HEK293T (cell line): ENCODE measurements at regions not wholly inside any gene's neighbourhood (a gene's known extent, or its start where the extent isn't known, plus 50 kb on each side); places are given as distances from the start of the nearest gene placed in this dataset.

ENCODE experiments used
- CTCF ChIA-PET: fragments of 350-600 bp; formaldehyde crosslinking; extraction: SDS; loops from one replicate; lab custom pipeline; 2021; ENCODE audit warnings: antibody characterized with exemption, inconsistent platforms; lab: Yijun Ruan, JAX
- POLR2A ChIA-PET: fragments of 350-600 bp; formaldehyde crosslinking; extraction: SDS; loops from one replicate; lab custom pipeline; 2020; ENCODE audit warnings: antibody characterized with exemption, inconsistent platforms; lab: Yijun Ruan, JAX
- DNase-seq: peaks from one replicate; pipeline ENCODE4 v3.0.0; 2012; ENCODE audit warnings: mixed read lengths; ENCODE audit errors: extremely low spot score
- ARNT ChIP-seq: fragments of 450-650 bp; IDR thresholded peaks from 2 replicates; pipeline ENCODE4 v1.6.1; 2017; ENCODE audit warnings: mild to moderate bottlenecking
- BHLHE40 ChIP-seq: fragments of 450-650 bp; IDR thresholded peaks from 2 replicates; pipeline ENCODE4 v1.6.1; 2016; ENCODE audit warnings: mild to moderate bottlenecking, moderate library complexity, borderline replicate concordance
- CTBP1 ChIP-seq: fragments of 450-650 bp; IDR thresholded peaks from 2 replicates; pipeline ENCODE4 v1.6.1; 2016; ENCODE audit warnings: borderline replicate concordance
- ELF4 ChIP-seq: fragments of 450-650 bp; IDR thresholded peaks from 2 replicates; pipeline ENCODE4 v1.6.1; 2017; ENCODE audit warnings: antibody characterized with exemption
- FOXA1 ChIP-seq: fragments of 450-650 bp; IDR thresholded peaks from 2 replicates; pipeline ENCODE4 v1.6.1; 2016; ENCODE audit warnings: mild to moderate bottlenecking
- FOXK2 ChIP-seq: fragments of 450-650 bp; IDR thresholded peaks from 2 replicates; pipeline ENCODE4 v1.6.1; 2016; ENCODE audit warnings: mild to moderate bottlenecking
- FOXM1 ChIP-seq: fragments of 450-650 bp; IDR thresholded peaks from 2 replicates; pipeline ENCODE4 v1.6.1; 2017; ENCODE audit warnings: mild to moderate bottlenecking, borderline replicate concordance
- HDGF ChIP-seq: fragments of 450-650 bp; IDR thresholded peaks from 2 replicates; pipeline ENCODE4 v1.6.1; 2017; ENCODE audit warnings: antibody characterized with exemption, borderline replicate concordance
- L3MBTL2 ChIP-seq: fragments of 450-650 bp; conservative IDR thresholded peaks from 2 replicates; pipeline ENCODE4 v1.6.1; 2016; ENCODE audit warnings: mild to moderate bottlenecking
- LEF1 ChIP-seq: fragments of 450-650 bp; IDR thresholded peaks from 2 replicates; pipeline ENCODE4 v1.6.1; 2017; ENCODE audit warnings: mild to moderate bottlenecking, borderline replicate concordance
- NFRKB ChIP-seq: fragments of 450-650 bp; IDR thresholded peaks from 2 replicates; pipeline ENCODE4 v1.6.1; 2016; ENCODE audit warnings: mild to moderate bottlenecking, moderate library complexity
- PKNOX1 ChIP-seq: fragments of 450-650 bp; IDR thresholded peaks from 2 replicates; pipeline ENCODE4 v1.6.1; 2016
- SP1 ChIP-seq: fragments of 450-650 bp; IDR thresholded peaks from 2 replicates; pipeline ENCODE4 v1.6.1; 2017
- SUZ12 ChIP-seq: fragments of 450-650 bp; IDR thresholded peaks from 2 replicates; pipeline ENCODE4 v1.6.1; 2016; ENCODE audit warnings: mild to moderate bottlenecking
- TARDBP ChIP-seq: fragments of 450-650 bp; IDR thresholded peaks from 2 replicates; pipeline ENCODE4 v1.6.1; 2016
- ZNF384 ChIP-seq: fragments of 450-650 bp; IDR thresholded peaks from 2 replicates; pipeline ENCODE4 v1.6.1; 2016

- POLR2A ChIA-PET: interaction anchor here (0.6 kb wide), 1 partner anchor 198 kb away, joined by 3 read pairs; no protein-coding TSS in a partner anchor
- CTCF ChIA-PET: no interaction called here
- DNase-seq: no peak
- TF ChIP-seq SP1 (no peak), CTBP1 (no peak), FOXK2 (no peak), ARNT (no peak), L3MBTL2 (no peak), FOXM1 (no peak), SUZ12 (no peak), LEF1 (no peak), PKNOX1 (no peak), ZNF384 (no peak), HDGF (no peak), NFRKB (no peak), TARDBP (no peak)
These were observed 102.0 kb upstream of the EFEMP1 start for GRCh38 chr2:56025469-56026193.

- CTCF ChIA-PET: no interaction called here
- no peak for DNase-seq
- TF ChIP-seq FOXK2 (no peak), SUZ12 (no peak), BHLHE40 (no peak), FOXM1 (no peak), FOXA1 (no peak), CTBP1 (no peak), ARNT (no peak), HDGF (no peak), PKNOX1 (no peak), LEF1 (no peak), TARDBP (no peak)
- POLR2A ChIA-PET: no interaction called here
These were observed 103.2 kb upstream of the EFEMP1 start for GRCh38 chr2:56026828-56027227.

GRCh38 chr2:56030062-56030461 is 106.5 kb upstream of the EFEMP1 start:
- CTCF ChIA-PET: interaction anchor here (0.8 kb wide), 1 partner anchor 28 kb away, joined by 3 read pairs; no protein-coding TSS in a partner anchor
- POLR2A ChIA-PET: no interaction called here
- no peak for TF ChIP-seq FOXM1

GRCh38 chr2:56030901-56031300 is 107.3 kb upstream of the EFEMP1 start:
- no peak for DNase-seq
- TF ChIP-seq ELF4: no peak
- no peak for TF ChIP-seq FOXK2
- TF ChIP-seq SUZ12: no peak
- TF ChIP-seq TARDBP: no peak
- TF ChIP-seq SP1: no peak
- no peak for TF ChIP-seq PKNOX1
- no peak for TF ChIP-seq LEF1
- no peak for TF ChIP-seq NFRKB
- TF ChIP-seq BHLHE40: no peak
- ChIA-PET POLR2A (no interaction called here), CTCF (no interaction called here)

More at GRCh38 chr2:56030062-56030461, 106.5 kb upstream of the EFEMP1 start:
- no peak for DNase-seq

GRCh38 chr2:56034258-56034657 is 110.7 kb upstream of the EFEMP1 start:
- CTCF ChIA-PET: no interaction called here
- POLR2A ChIA-PET: no interaction called here
- TF ChIP-seq LEF1 (no peak), HDGF (no peak), ARNT (no peak), SP1 (no peak), ELF4 (no peak), CTBP1 (no peak), FOXK2 (no peak), L3MBTL2 (no peak), FOXM1 (no peak), SUZ12 (no peak), FOXA1 (no peak), PKNOX1 (no peak), TARDBP (no peak), ZNF384 (no peak), BHLHE40 (no peak), NFRKB (no peak)
- no peak for DNase-seq

- ChIA-PET CTCF (no interaction called here), POLR2A (no interaction called here)
- no peak for DNase-seq
- TF ChIP-seq FOXA1: no peak
- no peak for TF ChIP-seq PKNOX1
- no peak for TF ChIP-seq L3MBTL2
- no peak for TF ChIP-seq FOXM1
- no peak for TF ChIP-seq NFRKB
- no peak for TF ChIP-seq TARDBP
- TF ChIP-seq SUZ12: no peak
- TF ChIP-seq FOXK2: no peak
- no peak for TF ChIP-seq SP1
- TF ChIP-seq BHLHE40: no peak
- TF ChIP-seq ZNF384: no peak
- TF ChIP-seq ELF4: no peak
- no peak for TF ChIP-seq ARNT
- TF ChIP-seq LEF1: no peak
- TF ChIP-seq CTBP1: no peak
- TF ChIP-seq HDGF: no peak
These were observed 116.6 kb upstream of the EFEMP1 start for GRCh38 chr2:56040189-56040588.
